ENCODE measurements at regions not wholly inside any gene's neighbourhood (a gene's known extent, or its start where the extent isn't known, plus 50 kb on each side); places are given as distances from the start of the nearest gene placed in this dataset.

- POLR2A ChIA-PET: no interaction called here
- no peak overlapping the region for H3K27ac ChIP-seq (ENCODE audit: low read depth, low read length)
- CTCF ChIA-PET: interaction anchor here (0.6 kb wide), 2 partner anchors 10 to 32 kb away, joined by 5 to 6 read pairs; no protein-coding TSS in a partner anchor
- peaks cover 7% of the 10 kb centered on the region for H3K9me3 ChIP-seq (ENCODE audit: control insufficient read depth, insufficient read depth, low read length)
- no peak overlapping the region for H3K4me3 ChIP-seq (ENCODE audit: low read depth, low read length)
- DNase-seq (ENCODE audit: low read depth, low spot score): no peak
- no peaks in the 10 kb centered on the region for H3K27me3 ChIP-seq (ENCODE audit: control insufficient read depth, insufficient read depth, low read length)
- no peak for TF ChIP-seq CTCF (IDR thresholded peaks at IDR 0.05; ENCODE audit: low read depth, low read length)
Observed at GRCh38 chr17:72349011-72349410, 228.2 kb downstream of the SOX9 start.

DNA sequence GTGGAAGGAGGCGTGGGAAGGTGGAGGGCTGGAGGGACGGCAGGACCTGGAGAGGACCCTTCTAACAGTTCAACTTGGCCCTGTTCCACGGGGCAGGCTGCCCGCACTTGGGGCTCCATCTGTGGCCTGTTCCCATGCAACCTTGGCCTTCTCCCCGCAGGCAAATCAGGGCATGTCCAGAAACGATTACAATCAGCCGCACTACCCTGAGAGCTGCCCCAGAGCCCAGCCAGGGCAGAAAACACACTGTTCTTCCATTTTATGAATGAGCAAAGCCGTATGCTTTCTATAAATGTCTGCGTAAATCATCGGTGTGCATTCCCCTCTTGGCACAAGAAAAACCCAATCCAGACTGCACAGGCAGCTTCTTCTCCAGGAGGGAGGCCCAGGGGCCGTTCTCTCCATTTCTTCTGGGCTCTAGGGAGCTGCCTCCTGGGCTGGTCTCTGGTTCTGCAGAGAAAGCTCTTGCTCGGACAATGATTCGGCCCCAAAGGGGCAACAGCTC is 228.7 kb downstream of the SOX9 start:
- H3K9me3 ChIP-seq (ENCODE audit: control insufficient read depth, insufficient read depth, low read length): peaks cover 11% of the 10 kb centered on the region
- ChIA-PET POLR2A (no interaction called here), CTCF (no interaction called here)
- TF ChIP-seq CTCF (IDR thresholded peaks at IDR 0.05; ENCODE audit: low read depth, low read length): no peak
- no peak for DNase-seq (ENCODE audit: low read depth, low spot score)
- H3K27me3 ChIP-seq (ENCODE audit: control insufficient read depth, insufficient read depth, low read length): no peaks in the 10 kb centered on the region
- no peak overlapping the region for H3K27ac ChIP-seq (ENCODE audit: low read depth, low read length)
- no peak overlapping the region for H3K4me3 ChIP-seq (ENCODE audit: low read depth, low read length)

DNA sequence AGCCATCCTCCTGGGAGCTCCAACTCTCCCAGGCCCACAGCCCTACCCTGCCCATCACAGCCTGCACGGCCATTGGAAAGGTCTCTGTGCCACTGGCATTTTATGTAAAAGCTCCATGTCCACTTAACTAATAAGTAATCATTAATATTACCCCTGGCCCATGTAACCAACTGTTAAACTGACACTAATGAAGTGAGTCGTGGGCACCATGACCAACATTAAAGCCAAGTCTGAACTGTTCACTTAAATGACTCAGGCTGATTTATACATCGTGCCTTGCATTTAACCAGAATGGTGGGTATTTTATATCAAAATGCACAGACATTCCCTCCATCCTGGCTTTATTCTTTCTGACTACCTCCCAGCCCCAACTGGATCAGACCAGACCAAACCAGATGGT is 229.3 kb downstream of the SOX9 start:
- Histone ChIP-seq H3K27ac (ENCODE audit: low read depth, low read length) (no peak overlapping the region), H3K27me3 (ENCODE audit: control insufficient read depth, insufficient read depth, low read length) (no peaks in the 10 kb centered on the region), H3K9me3 (ENCODE audit: control insufficient read depth, insufficient read depth, low read length) (peaks cover 11% of the 10 kb centered on the region), H3K4me3 (ENCODE audit: low read depth, low read length) (no peak overlapping the region)
- no peak for TF ChIP-seq CTCF (IDR thresholded peaks at IDR 0.05; ENCODE audit: low read depth, low read length)
- no peak for DNase-seq (ENCODE audit: low read depth, low spot score)
- ChIA-PET POLR2A (no interaction called here), CTCF (no interaction called here)

DNA sequence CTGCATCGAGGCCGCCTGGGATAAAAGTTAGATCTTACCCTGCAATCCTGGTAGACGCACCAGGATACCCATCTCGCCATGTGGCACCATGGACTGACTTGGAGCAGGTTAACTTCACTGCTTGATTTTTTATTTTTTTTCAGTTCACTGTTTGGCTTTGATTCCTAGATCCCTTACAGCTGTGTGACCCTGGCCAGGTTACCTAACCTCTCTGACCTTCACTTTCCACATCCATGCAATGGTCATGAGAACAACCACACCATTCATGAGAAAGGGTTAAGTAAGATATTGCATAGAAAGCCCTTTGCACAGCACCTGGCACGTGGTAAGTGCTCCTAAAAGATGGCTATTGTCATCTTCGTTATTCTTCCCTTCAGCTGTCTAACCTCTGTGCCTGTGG is 230.5 kb downstream of the SOX9 start:
- TF ChIP-seq CTCF (IDR thresholded peaks at IDR 0.05; ENCODE audit: low read depth, low read length): no peak
- ChIA-PET POLR2A (no interaction called here), CTCF (no interaction called here)
- H3K4me3 ChIP-seq (ENCODE audit: low read depth, low read length): no peak overlapping the region
- no peak for DNase-seq (ENCODE audit: low read depth, low spot score)
- peaks cover 13% of the 10 kb centered on the region for H3K9me3 ChIP-seq (ENCODE audit: control insufficient read depth, insufficient read depth, low read length)
- no peaks in the 10 kb centered on the region for H3K27me3 ChIP-seq (ENCODE audit: control insufficient read depth, insufficient read depth, low read length)
- H3K27ac ChIP-seq (ENCODE audit: low read depth, low read length): no peak overlapping the region

- H3K9me3 ChIP-seq (ENCODE audit: control insufficient read depth, insufficient read depth, low read length): peaks cover 13% of the 10 kb centered on the region
- no peak for DNase-seq (ENCODE audit: low read depth, low spot score)
- no peak overlapping the region for H3K27ac ChIP-seq (ENCODE audit: low read depth, low read length)
- TF ChIP-seq CTCF (IDR thresholded peaks at IDR 0.05; ENCODE audit: low read depth, low read length): no peak
- POLR2A ChIA-PET: no interaction called here
- no peak overlapping the region for H3K4me3 ChIP-seq (ENCODE audit: low read depth, low read length)
- CTCF ChIA-PET: no interaction called here
- H3K27me3 ChIP-seq (ENCODE audit: control insufficient read depth, insufficient read depth, low read length): no peaks in the 10 kb centered on the region
Observed at GRCh38 chr17:72351884-72352346, 231.1 kb downstream of the SOX9 start.
